ENCODE measurements at regions not wholly inside any gene's neighbourhood (a gene's known extent, or its start where the extent isn't known, plus 50 kb on each side); places are given as distances from the start of the nearest gene placed in this dataset.

DNA sequence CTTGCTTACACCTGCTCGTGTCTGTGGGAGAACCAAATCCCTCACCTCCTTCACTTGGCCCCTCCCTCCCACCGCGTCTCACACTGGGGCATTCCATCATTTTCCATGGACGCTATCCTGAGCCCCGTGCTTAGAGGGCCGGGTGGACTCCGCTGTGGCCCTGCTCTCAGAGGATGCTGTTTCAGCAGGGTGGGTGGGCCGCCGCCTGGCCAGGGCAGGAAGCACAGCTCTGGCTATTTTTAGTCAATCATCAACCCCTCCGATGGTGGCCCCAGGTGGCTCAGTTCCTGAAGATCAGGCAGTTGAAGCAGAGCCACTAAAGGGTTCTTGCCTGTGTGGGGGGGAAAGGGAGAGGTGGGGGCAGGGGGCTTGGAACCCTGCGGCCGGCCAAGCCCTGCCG is 230.3 kb downstream of the ENGASE start:
- no peak for DNase-seq

- DNase-seq, result no peak
Measured at GRCh38 chr17:79303641-79304205, 229.1 kb downstream of the ENGASE start.

GRCh38 chr17:79301469-79301868 is 226.8 kb downstream of the ENGASE start:
- no peak for DNase-seq

- no peak for DNase-seq
Measured at GRCh38 chr17:79299349-79299748, 224.7 kb downstream of the ENGASE start.

DNA sequence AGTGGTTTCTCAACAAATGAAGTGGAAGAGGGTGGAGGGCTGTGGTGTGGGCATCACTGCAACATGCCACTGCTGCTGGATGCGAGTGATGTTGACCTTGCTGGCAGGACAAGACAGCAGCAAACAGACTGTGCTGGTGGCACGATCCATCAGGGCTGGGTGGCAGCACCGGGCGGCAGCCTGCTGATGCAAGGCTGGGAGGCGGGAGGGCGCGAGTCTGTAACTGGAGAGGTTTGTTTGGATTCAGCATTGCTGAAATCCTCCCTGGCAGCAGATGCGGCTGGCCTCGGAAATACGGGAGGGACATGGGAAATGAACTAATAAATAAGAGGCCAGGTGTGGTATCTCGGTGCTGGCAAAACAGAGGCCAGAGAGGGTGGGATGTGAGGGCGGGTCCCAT is 224.2 kb downstream of the ENGASE start:
- no peak for DNase-seq

- DNase-seq, result no peak
Measured at GRCh38 chr17:79296243-79296642, 221.6 kb downstream of the ENGASE start.

- DNase-seq, result no peak
Measured at GRCh38 chr17:79295307-79295706, 220.7 kb downstream of the ENGASE start.

- peak; percentile 51 for DNase-seq
Measured at GRCh38 chr17:79294459-79295071, 219.9 kb downstream of the ENGASE start.

DNA sequence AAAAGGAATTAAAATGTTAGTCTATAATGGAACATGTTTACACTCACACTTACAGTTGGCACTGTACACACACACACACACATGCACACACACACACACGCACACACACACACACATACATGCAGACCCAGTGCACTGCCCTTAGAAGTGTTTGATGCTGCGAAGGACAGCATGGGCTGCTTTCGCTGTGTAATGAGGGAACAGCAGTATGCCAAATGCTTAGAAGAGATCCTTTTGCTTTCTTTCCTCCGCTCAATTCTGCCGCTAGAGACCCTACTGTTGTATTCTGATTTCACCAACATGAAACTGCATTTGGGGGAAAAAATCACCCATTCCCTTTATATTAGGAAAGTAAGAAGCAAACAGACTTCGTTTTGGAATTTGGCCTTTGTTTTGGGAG is 217.9 kb downstream of the ENGASE start:
- DNase-seq, result no peak

GRCh38 chr17:79291391-79291790 is 216.8 kb downstream of the ENGASE start:
- no peak for DNase-seq

GRCh38 chr17:79290726-79291125 is 216.1 kb downstream of the ENGASE start:
- DNase-seq, result no peak

- no peak for DNase-seq
Measured at GRCh38 chr17:79288950-79289349, 214.3 kb downstream of the ENGASE start.

DNA sequence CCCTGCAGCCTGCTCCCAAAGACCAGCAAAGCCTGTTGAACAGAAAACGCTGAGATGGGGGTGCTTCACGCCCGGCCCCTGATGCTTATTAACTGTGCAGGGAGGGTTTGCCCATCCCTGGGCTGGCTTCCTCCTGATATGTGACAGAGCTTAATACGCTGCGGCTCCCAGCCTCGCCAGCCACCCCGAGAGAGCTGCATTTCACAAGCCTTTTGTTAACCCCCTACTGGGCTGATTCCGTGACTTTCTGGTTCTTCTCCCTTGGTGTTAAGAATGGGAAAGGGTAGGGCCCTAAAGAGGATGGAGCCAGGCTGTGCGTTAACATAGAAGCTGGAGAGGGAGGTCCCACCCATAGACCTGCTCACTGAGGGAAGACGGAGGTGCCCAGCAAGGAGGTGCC is 211.8 kb downstream of the ENGASE start:
- DNase-seq, result no peak

- DNase-seq, result no peak
Measured at GRCh38 chr17:79285973-79286372, 211.3 kb downstream of the ENGASE start.

- no peak for DNase-seq
Measured at GRCh38 chr17:79282294-79282693, 207.7 kb downstream of the ENGASE start.

- no peak for DNase-seq
Measured at GRCh38 chr17:79281803-79282202, 207.2 kb downstream of the ENGASE start.

DNA sequence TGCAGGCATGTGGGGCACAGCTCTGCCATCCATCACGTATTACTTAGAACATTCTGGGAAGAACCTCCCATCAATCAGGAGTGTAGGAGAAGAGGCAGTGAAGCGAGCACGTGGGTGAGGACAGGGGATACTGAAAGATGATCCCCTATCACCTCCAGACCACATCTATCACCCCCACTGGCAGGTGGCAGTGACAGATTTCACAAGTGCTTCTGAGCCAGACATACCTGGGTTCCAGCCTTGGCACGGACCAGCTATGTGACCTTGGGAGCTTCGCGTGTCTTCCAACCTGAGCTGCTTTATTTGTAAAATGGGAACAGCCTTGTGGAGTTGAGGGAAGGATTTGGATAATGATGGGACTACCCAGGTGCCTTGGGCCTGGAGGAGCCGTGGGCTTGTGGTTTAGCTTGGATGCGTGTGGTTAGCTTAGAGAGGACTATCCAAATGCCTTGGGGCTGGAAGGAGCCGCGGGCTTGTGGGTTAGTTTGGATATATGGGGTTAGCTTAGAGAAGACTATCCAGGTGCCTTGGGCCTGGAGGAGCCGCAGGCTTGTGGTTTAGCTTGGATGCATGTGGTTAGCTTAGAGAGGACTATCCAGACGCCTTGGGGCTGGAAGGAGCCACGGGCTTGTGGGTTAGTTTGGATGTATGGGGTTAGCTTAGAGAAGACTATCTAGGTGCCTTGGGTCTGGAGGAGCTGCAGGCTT is 206.4 kb downstream of the ENGASE start:
- DNase-seq, result no peak

- DNase-seq, result no peak
Measured at GRCh38 chr17:79280010-79280409, 205.4 kb downstream of the ENGASE start.

DNA sequence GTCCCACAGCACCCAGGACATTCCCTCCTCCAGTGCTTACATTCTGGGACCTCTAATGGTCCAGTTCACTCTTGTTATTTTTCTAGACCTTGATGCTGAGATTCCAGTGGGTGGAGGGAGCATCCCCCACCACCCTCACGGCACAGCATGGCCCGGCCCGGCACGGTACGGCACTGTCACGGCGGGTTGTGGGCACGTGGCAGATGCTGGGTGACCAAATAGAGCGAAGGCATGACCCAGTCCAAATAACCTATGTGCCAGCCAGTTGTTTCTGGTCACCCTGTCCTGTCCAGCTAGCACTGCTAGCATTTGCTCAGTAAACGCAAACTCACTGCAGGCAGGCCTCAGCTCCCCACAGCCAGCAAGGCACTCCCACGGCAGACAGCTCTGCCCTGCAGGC is 204.7 kb downstream of the ENGASE start:
- DNase-seq, result no peak

GRCh38 chr17:79276821-79277220 is 202.2 kb downstream of the ENGASE start:
- DNase-seq, result no peak

- DNase-seq, result no peak
Measured at GRCh38 chr17:79273660-79274059, 199.0 kb downstream of the ENGASE start.

DNA sequence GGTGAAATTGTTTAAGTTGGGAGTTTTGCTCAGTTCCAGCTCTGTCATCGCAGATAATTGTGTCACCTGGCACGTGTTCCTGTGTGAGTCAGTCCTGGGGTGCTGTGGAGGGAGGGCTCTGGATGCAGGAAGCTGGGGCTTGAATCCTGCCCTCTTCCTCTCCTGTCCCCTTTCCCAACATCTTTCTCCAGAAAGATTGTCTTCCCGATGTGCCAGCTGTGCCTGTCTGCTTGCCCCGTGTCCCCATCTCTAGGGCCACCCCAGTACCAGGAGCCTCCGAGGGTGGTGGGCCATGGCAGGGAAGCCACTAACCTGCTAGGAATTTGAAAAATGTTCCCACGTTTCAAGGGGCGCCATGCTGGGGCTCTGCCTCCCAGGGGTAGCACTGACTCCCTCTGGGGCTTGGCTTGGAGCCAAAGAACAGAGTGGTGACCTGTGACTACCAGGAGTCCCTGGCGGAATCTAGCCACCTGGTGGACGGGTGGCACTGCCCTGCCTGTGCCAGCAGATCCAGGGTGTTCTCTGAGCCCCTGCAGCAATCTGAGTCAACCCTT is 198.1 kb downstream of the ENGASE start:
- DNase-seq, result no peak

- no peak for DNase-seq
Measured at GRCh38 chr17:79272220-79272619, 197.6 kb downstream of the ENGASE start.

- no peak for DNase-seq
Measured at GRCh38 chr17:79269620-79270019, 195.0 kb downstream of the ENGASE start.
